Ovary (tissue), 7 donors: ENCODE measurements at regions not wholly inside any gene's neighbourhood (a gene's known extent, or its start where the extent isn't known, plus 50 kb on each side); places are given as distances from the start of the nearest gene placed in this dataset.

Experiments used
- DNase-seq, 5 donors: peaks; one replicate each; pipeline ENCODE4 v3.0.0-alpha.2; 2019 to 2020
- H3K27ac ChIP-seq, 2 donors: fragments of 200-600 bp; one replicate each; pipeline versions ENCODE4 v1.5.1 to v1.8.0; 2019 to 2022
- H3K27me3 ChIP-seq: fragments of 200-600 bp; one replicate; pipeline ENCODE4 v1.8.0; 2022
- H3K36me3 ChIP-seq: fragments of 200-600 bp; sonication (generic); one replicate; pipeline ENCODE4 v1.5.1; 2019
- H3K4me1 ChIP-seq: one replicate; pipeline ENCODE4 v1.8.1; 2013; ENCODE audit warnings: mild to moderate bottlenecking, moderate library complexity; ENCODE audit not compliant: insufficient read depth
- H3K4me3 ChIP-seq: fragments of 200-600 bp; sonication (generic); one replicate; pipeline ENCODE4 v1.5.1; 2017
- H3K9me3 ChIP-seq, 2 donors: fragments of 200-600 bp in 1 of 2; sonication (generic) in 1 of 2; one replicate each; pipeline versions ENCODE4 v1.5.1 to v1.8.1; 2013 to 2019; ENCODE audit warnings: mild to moderate bottlenecking in 1 of 2, moderate library complexity in 1 of 2
- EP300 ChIP-seq: sonication (generic); formaldehyde crosslinking; IDR thresholded peaks from one replicate; pipeline ENCODE4 v1.6.1; 2017; ENCODE audit warnings: antibody characterized with exemption
- POLR2A ChIP-seq: fragments of 450-650 bp; IDR thresholded peaks from one replicate; pipeline ENCODE4 v1.6.1; 2017; ENCODE audit warnings: antibody characterized with exemption, mild to moderate bottlenecking, moderate library complexity
- WGBS, 3 donors: extraction: QIAGEN DNeasy Blood & Tissue Kit in 1 of 3; methylation state at CpG; one replicate each; pipeline versions ENCODE4 v1.1.5 to v1.1.7; 2013 to 2017; 5-methylcytosine and 5-hydroxymethylcytosine counted together
- intact Hi-C, 4 donors: fragments of 100-400 bp; cut with DNase I; formaldehyde crosslinking; loops; one replicate each; pipeline versions ENCODE4 v1.11.0 to v1.15.1; 2022 to 2023
- TF ChIP-seq, protein P1 (sequence below), 3 donors: fragments of 450-650 bp in 2 of 3; fragments of 200-600 bp in 1 of 3; IDR thresholded peaks; one replicate each; pipeline versions ENCODE4 v1.5.1 to v1.8.0; 2016 to 2022; ENCODE audit warnings: antibody characterized with exemption in 3 of 3, mild to moderate bottlenecking in 1 of 3
- donor health status: DM: no; HTN: no; CAD: no; lungs with moderate emphysema.
- donor health status: DM: no; HTN: no; CAD: no.
- donor health status: Bipolar disorder and iron deficiency.
- donor health status: DM: no; HTN: no; CAD: no.
- donor health status: DM: yes; HTN: yes; CAD: no.

DNA sequence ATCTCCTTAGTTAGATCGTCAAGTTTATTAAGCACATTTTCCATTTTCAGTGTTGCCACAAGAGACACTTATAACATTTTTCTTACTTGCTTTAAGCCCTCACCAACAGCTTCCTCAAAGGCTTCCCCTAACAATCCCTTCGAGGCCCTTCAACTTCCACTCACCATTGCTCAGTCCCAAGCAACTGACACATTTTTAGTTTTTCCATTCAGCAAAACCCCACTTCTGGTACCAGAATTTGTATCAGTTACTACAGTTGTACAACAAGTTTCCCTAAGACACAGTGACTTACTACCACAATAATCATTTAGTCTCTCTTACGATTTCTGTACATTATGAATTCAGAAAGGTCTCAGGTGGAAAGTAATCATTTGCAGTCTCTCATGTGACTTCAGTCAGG is 276.8 kb upstream of the PKN2 start:
- no peak for DNase-seq
- no peaks in the 10 kb centered on the region for H3K4me1 ChIP-seq
- H3K4me3 ChIP-seq: no peak overlapping the region
- H3K27me3 ChIP-seq: no peaks in the 10 kb centered on the region
- intact Hi-C loops: no loop called here
- TF ChIP-seq EP300 (no peak), POLR2A (no peak)
- TF ChIP-seq, protein P1, sequence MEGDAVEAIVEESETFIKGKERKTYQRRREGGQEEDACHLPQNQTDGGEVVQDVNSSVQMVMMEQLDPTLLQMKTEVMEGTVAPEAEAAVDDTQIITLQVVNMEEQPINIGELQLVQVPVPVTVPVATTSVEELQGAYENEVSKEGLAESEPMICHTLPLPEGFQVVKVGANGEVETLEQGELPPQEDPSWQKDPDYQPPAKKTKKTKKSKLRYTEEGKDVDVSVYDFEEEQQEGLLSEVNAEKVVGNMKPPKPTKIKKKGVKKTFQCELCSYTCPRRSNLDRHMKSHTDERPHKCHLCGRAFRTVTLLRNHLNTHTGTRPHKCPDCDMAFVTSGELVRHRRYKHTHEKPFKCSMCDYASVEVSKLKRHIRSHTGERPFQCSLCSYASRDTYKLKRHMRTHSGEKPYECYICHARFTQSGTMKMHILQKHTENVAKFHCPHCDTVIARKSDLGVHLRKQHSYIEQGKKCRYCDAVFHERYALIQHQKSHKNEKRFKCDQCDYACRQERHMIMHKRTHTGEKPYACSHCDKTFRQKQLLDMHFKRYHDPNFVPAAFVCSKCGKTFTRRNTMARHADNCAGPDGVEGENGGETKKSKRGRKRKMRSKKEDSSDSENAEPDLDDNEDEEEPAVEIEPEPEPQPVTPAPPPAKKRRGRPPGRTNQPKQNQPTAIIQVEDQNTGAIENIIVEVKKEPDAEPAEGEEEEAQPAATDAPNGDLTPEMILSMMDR (IDR thresholded peaks at IDR 0.05): no peak
- no peaks in the 10 kb centered on the region for H3K9me3 ChIP-seq
- H3K36me3 ChIP-seq: no peaks in the 10 kb centered on the region
- 94 to 97% (median 95%) methylated on average over 3 of the region's 3 CpGs for WGBS, 3 donors
- no peak overlapping the region for H3K27ac ChIP-seq

DNA sequence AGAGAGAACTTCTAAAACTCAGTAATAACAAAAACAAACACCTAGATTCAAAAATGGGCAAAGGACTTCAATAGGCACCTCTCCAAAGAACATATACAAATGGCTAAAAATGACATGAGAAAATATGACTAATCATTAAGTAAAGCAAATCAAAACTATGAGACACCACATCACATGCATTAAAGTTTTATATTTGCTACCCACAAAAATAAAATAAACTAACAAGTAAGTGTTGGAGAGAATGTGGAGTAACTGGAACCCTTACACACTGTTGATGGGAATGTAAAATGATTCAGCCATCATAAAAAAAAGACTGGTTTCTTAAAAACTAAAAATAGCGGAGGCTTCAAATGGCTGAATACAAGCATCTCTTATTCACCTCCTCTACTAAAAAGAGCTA is 262.1 kb upstream of the PKN2 start:
- Histone ChIP-seq H3K4me3 (no peak overlapping the region), H3K27ac (no peak overlapping the region), H3K36me3 (no peaks in the 10 kb centered on the region), H3K9me3 (peaks cover 0 to 4% of the 10 kb centered on the region in 2 donors), H3K27me3 (no peaks in the 10 kb centered on the region), H3K4me1 (no peaks in the 10 kb centered on the region)
- 47 to 95% (median 95%) methylated on average over 1 of the region's 1 CpG for WGBS, 3 donors
- intact Hi-C loops: no loop called here
- DNase-seq: no peak
- TF ChIP-seq EP300: no peak
- TF ChIP-seq, protein P1 (IDR thresholded peaks at IDR 0.05): no peak
- no peak for TF ChIP-seq POLR2A

DNA sequence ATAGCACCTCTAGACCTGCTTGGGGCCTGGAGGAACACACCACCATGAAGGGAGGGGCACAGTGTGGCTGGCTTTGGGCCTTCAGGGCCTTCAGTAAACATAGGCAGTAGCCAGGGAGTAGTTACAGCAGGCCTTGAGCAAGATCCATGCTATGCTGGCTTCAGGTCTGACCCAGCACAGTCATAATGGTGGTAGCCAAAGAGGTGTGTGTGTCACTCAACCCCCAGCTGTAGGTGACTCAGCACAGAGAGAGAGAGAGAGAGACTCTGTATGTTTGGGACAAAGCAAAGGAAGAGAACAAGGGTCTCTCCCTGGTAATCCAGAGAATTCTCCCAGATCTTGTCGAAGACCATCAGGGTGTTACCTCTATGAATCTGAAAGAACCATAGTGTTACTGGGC is 250.5 kb upstream of the PKN2 start:
- intact Hi-C loops: no loop called here
- peaks cover 0 to 4% of the 10 kb centered on the region in 2 donors for H3K9me3 ChIP-seq
- no peak overlapping the region for H3K27ac ChIP-seq
- WGBS, 3 donors: 86 to 96% (median 91%) methylated on average over 1 of the region's 1 CpG
- H3K36me3 ChIP-seq: no peaks in the 10 kb centered on the region
- no peaks in the 10 kb centered on the region for H3K4me1 ChIP-seq
- H3K4me3 ChIP-seq: no peak overlapping the region
- H3K27me3 ChIP-seq: no peaks in the 10 kb centered on the region
- TF ChIP-seq EP300 (no peak), POLR2A (no peak)
- TF ChIP-seq, protein P1 (IDR thresholded peaks at IDR 0.05): no peak
- no peak for DNase-seq

DNA sequence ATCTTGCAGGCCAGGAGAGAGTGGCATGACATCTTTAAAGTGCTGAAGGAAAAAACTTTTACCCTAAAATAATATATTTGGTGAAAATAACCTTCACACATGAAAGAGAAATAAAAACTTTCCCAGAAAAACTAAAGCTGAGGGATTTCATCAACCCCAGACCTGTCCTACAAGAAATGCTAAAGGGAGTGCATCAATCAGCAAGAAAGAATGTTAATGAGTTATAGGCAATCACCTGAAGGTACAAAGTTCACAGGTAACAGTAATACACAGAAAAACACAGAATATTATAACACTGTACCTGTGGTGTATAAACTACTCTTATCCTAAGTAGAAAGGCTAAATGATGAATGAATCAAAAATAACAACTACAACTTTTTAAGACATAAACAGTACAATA is 249.2 kb upstream of the PKN2 start:
- no peaks in the 10 kb centered on the region for H3K4me1 ChIP-seq
- no peaks in the 10 kb centered on the region for H3K36me3 ChIP-seq
- peaks cover 0 to 4% of the 10 kb centered on the region in 2 donors for H3K9me3 ChIP-seq
- DNase-seq: no peak
- no peak overlapping the region for H3K4me3 ChIP-seq
- intact Hi-C loops: no loop called here
- no peaks in the 10 kb centered on the region for H3K27me3 ChIP-seq
- TF ChIP-seq, protein P1 (IDR thresholded peaks at IDR 0.05): no peak
- TF ChIP-seq POLR2A: no peak
- H3K27ac ChIP-seq: no peak overlapping the region

DNA sequence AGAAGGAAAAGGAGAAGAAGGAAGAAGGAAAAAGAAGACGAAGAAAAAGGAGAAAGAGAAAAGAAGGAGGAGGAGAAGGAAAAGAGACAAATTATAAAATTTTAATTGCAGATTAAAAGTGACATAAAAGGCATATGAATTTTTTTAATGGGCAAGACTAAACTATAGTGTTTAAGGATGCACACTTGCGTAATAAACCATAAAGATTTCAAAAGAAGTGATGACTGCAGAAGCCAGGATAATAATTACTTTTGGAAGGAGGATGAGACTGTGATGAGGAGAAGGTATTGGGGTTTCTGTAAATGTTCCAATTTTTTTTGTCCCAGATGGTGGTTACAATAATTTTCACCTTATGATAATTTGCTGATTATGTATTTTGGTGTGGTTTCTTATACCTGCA is 243.1 kb upstream of the PKN2 start:
- Histone ChIP-seq H3K4me3 (no peak overlapping the region), H3K27ac (no peak overlapping the region), H3K27me3 (no peaks in the 10 kb centered on the region), H3K9me3 (no peaks in the 10 kb centered on the region), H3K36me3 (no peaks in the 10 kb centered on the region), H3K4me1 (no peaks in the 10 kb centered on the region)
- intact Hi-C loops: no loop called here
- 81 to 90% (median 87%) methylated on average over 2 of the region's 2 CpGs for WGBS, 3 donors
- DNase-seq: no peak
- no peak for TF ChIP-seq POLR2A
